OCI-LY1 (cell line): ENCODE measurements at regions not wholly inside any gene's neighbourhood (a gene's known extent, or its start where the extent isn't known, plus 50 kb on each side); places are given as distances from the start of the nearest gene placed in this dataset.
"Not testable (repeated sequence)": the region's sequence is repeated elsewhere in the genome, so short reads cannot be mapped to it uniquely, and the experiment has no call there.

Source experiments
- CTCF ChIP-seq: fragments of 200-600 bp; sonication (generic), shearing (Covaris generic); IDR thresholded peaks from 2 replicates; pipeline ENCODE4 v1.5.1; 2017; ENCODE audit warnings: mild to moderate bottlenecking, antibody characterized with exemption, low read length, moderate library complexity, mixed read lengths
- EZH2 ChIP-seq: fragments of 200-600 bp; sonication (generic), shearing (Covaris generic); IDR thresholded peaks from 2 replicates; pipeline ENCODE4 v1.8.0; 2017; ENCODE audit warnings: borderline replicate concordance, mixed run types, mild to moderate bottlenecking, antibody characterized with exemption, low read length, moderate library complexity, mixed read lengths

DNA sequence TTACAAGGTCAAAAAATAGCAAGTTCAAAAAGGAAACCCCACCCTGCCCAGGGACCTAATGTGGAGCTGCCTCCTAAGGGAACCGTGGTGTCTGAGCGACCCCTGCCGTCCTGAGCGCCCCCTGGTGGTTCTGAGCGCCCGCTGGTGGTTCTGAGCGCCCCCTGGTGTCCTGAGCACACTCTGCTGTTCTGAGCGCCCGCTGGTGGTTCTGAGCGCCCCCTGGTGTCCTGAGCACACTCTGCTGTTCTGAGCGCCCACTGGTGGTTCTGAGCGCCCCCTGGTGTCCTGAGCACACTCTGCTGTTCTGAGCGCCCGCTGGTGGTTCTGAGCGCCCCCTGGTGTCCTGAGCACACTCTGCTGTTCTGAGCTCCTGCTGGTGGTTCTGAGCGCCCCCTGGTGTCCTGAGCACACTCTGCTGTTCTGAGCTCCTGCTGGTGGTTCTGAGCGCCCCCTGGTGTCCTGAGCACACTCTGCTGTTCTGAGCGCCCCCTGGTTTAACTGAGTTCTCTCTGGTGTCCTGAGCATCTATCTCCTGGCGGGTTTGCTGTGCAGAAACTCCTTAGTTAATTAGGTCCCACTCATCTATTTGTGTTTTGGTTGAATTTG is 1137.5 kb downstream of the TMEM121 start:
- peak; percentile 100 for TF ChIP-seq CTCF
- not testable (repeated sequence) for TF ChIP-seq EZH2
